ENCODE measurements at regions not wholly inside any gene's neighbourhood (a gene's known extent, or its start where the extent isn't known, plus 50 kb on each side); places are given as distances from the start of the nearest gene placed in this dataset.

DNA sequence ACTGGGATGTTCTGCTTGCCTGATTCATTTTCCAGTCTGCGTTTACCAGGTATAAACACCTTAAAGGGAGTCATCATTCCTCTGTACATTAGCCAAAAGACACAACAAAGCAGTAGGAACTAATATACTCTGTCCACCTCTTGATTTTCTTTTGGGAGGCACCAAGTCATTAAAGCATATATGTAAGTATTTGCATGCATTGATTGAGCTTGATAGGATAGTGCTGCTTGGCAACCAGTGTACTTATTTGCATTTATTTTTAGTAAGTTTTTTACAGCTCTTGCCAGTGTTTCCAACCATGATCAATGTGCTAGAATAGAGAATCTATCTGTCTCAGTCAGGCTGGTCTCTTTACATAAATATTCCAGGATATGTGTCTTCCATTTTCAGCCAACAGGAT, 353.3 kb upstream of the SEMA3C start:
- 100% methylated on average over 1 of the region's 1 CpG for WGBS
- DNase-seq (ENCODE audit: extremely low spot score): no peak
- TF ChIP-seq POLR2A (IDR thresholded peaks at IDR 0.05; ENCODE audit: low read depth): no peak
- no peak for TF ChIP-seq EP300 (IDR thresholded peaks at IDR 0.05)
- TF ChIP-seq POLR2AphosphoS5 (IDR thresholded peaks at IDR 0.05): no peak
- TF ChIP-seq CTCF (IDR thresholded peaks at IDR 0.05): no peak
- Histone ChIP-seq H3K36me3 (no peaks in the 10 kb centered on the region), H3K4me3 (no peak overlapping the region), H3K27me3 (no peaks in the 10 kb centered on the region), H3K4me1 (no peaks in the 10 kb centered on the region), H3K9me3 (no peaks in the 10 kb centered on the region), H3K27ac (replicated peaks in 1 of 4) (no peak overlapping the region)
- intact Hi-C loops (cut with DNase I): no loop called here

- Histone ChIP-seq H3K9me3 (no peaks in the 10 kb centered on the region), H3K27ac (replicated peaks in 1 of 4) (no peak overlapping the region), H3K27me3 (no peaks in the 10 kb centered on the region), H3K36me3 (no peaks in the 10 kb centered on the region), H3K4me1 (no peaks in the 10 kb centered on the region), H3K4me3 (no peak overlapping the region)
- TF ChIP-seq CTCF (IDR thresholded peaks at IDR 0.05) (no peak), EP300 (IDR thresholded peaks at IDR 0.05) (no peak), POLR2AphosphoS5 (IDR thresholded peaks at IDR 0.05) (no peak), POLR2A (IDR thresholded peaks at IDR 0.05; ENCODE audit: low read depth) (no peak)
- 96% methylated on average over 1 of the region's 1 CpG for WGBS
- DNase-seq (ENCODE audit: extremely low spot score): no peak
- intact Hi-C loops (cut with DNase I): no loop called here
Measured at GRCh38 chr7:81268551-81268950, 349.7 kb upstream of the SEMA3C start.

DNA sequence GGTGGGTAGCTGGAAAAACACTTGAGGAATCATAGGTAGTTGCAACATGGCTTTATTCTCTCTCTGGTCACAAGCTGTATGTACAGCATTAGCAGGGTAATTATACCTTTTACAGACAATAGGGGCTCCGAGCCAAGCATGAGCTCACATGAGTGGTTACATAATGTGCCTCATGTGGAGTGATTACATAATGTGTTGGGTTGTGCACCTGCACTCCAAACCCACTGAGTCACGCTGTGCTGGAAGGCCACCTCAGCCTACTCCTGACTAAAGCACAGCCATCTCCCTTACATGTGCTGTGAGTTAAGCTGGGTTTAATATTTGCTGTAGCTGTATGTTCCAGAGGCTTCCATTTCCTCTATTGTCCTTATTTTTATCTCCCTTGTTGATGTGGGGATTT, 348.7 kb upstream of the SEMA3C start:
- Histone ChIP-seq H3K4me1 (no peaks in the 10 kb centered on the region), H3K27me3 (no peaks in the 10 kb centered on the region), H3K36me3 (no peaks in the 10 kb centered on the region), H3K27ac (replicated peaks in 1 of 4) (no peak overlapping the region), H3K4me3 (no peak overlapping the region), H3K9me3 (no peaks in the 10 kb centered on the region)
- no peak for TF ChIP-seq CTCF (IDR thresholded peaks at IDR 0.05)
- TF ChIP-seq POLR2A (IDR thresholded peaks at IDR 0.05; ENCODE audit: low read depth): no peak
- no peak for TF ChIP-seq EP300 (IDR thresholded peaks at IDR 0.05)
- no peak for TF ChIP-seq POLR2AphosphoS5 (IDR thresholded peaks at IDR 0.05)
- DNase-seq (ENCODE audit: extremely low spot score): no peak
- intact Hi-C loops (cut with DNase I): no loop called here
- WGBS: 41% methylated on average over 2 of the region's 2 CpGs

DNA sequence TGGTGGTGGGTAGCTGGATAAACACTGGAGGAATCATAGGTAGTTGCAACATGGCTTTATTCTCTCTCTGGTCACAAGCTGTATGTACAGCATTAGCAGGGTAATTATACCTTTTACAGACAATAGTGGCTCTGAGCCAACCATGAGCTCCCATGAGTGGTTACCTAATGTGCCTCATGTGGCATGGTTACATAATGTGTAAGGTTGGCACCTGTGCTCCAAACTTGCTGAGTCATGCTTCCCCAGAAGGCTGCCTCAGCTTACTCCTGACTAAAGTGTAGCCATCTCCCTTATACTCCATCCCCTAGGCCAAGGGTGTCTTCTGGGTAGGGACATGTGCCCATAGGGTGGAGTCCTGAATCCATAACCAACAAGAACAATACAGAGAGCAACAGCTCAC, 345.3 kb upstream of the SEMA3C start:
- no peak overlapping the region for H3K4me3 ChIP-seq
- no peak for DNase-seq (ENCODE audit: extremely low spot score)
- no peaks in the 10 kb centered on the region for H3K36me3 ChIP-seq
- H3K4me1 ChIP-seq: no peaks in the 10 kb centered on the region
- H3K27me3 ChIP-seq: no peaks in the 10 kb centered on the region
- no peak overlapping the region for H3K27ac ChIP-seq (replicated peaks in 1 of 4)
- TF ChIP-seq CTCF (IDR thresholded peaks at IDR 0.05) (no peak), EP300 (IDR thresholded peaks at IDR 0.05) (no peak), POLR2A (IDR thresholded peaks at IDR 0.05; ENCODE audit: low read depth) (no peak), POLR2AphosphoS5 (IDR thresholded peaks at IDR 0.05) (no peak)
- H3K9me3 ChIP-seq: peaks cover 0 to 20% (median 9%) of the 10 kb centered on the region in 4 donors
- intact Hi-C loops (cut with DNase I): no loop called here

DNA sequence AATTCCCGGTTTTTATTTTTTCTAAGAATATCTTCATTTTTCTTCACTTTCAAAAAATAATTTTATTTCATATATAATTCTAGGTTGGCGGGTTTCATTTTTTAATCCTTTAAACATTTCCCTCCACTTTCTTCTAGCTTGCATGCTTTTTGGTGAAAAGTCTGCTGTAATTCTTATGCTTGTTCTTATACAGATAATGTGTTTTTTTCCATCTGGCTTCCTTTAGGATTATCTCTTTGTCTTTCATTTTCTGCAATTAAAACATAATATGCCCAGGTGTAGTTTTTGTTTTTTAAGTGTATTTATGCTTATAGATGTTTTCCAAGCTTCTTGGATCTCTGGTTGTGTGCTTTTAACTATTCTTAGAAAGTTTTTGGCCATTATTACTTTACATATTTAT, 341.3 kb upstream of the SEMA3C start:
- H3K4me1 ChIP-seq: no peaks in the 10 kb centered on the region
- DNase-seq (ENCODE audit: extremely low spot score): no peak
- no peak overlapping the region for H3K4me3 ChIP-seq
- WGBS: 95% methylated on average over 2 of the region's 2 CpGs
- intact Hi-C loops (cut with DNase I): no loop called here
- no peaks in the 10 kb centered on the region for H3K27me3 ChIP-seq
- peaks cover 0 to 21% (median 9%) of the 10 kb centered on the region in 4 donors for H3K9me3 ChIP-seq
- TF ChIP-seq POLR2A (IDR thresholded peaks at IDR 0.05; ENCODE audit: low read depth) (no peak), EP300 (IDR thresholded peaks at IDR 0.05) (no peak), POLR2AphosphoS5 (IDR thresholded peaks at IDR 0.05) (no peak), CTCF (IDR thresholded peaks at IDR 0.05) (no peak)
- no peak overlapping the region for H3K27ac ChIP-seq (replicated peaks in 1 of 4)
- no peaks in the 10 kb centered on the region for H3K36me3 ChIP-seq

All from esophagus muscularis mucosa (tissue), 4 donors.